ENCODE measurements at regions not wholly inside any gene's neighbourhood (a gene's known extent, or its start where the extent isn't known, plus 50 kb on each side); places are given as distances from the start of the nearest gene placed in this dataset.

DNA sequence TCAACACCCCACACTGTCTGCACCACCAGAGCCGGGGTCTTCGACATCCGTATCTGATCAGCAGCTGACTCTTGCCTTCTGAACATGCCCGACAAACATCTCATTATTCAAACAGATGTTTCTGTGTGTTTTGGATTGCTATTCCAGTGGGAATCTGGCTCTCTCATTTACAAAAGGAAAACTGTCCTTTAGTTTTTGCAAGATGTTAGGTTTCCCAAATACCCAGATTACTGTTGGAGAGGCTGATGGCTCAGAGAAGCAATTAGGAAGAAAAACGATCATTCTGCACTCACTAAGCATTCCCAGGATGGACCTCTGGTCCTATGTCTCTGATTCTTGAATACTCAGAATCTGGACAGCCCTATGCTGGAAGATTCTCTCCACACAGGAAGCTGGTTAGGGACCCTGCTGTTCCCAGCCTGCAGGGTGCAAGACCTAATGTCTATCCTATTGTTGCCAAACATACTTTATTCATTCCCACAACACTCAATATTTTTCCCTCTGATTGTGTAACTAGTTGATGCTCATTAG is 532.9 kb downstream of the CDH26 start:
- Histone ChIP-seq H3K27ac (ENCODE audit: low read depth in 2 of 2, low read length in 2 of 2) (no peak overlapping the region), H3K36me3 (ENCODE audit: control insufficient read depth in 2 of 3, insufficient read depth in 3 of 3, low read length in 3 of 3) (no peaks in the 10 kb centered on the region), H3K9me3 (ENCODE audit: control insufficient read depth in 2 of 3, insufficient read depth in 1 of 3, low read length in 3 of 3) (no peaks in the 10 kb centered on the region), H3K4me1 (ENCODE audit: control insufficient read depth in 2 of 3, insufficient read depth in 2 of 3, low read depth in 1 of 3, low read length in 3 of 3) (no peaks in the 10 kb centered on the region), H3K9ac (ENCODE audit: low read length in 3 of 3) (no peak overlapping the region), H3K27me3 (ENCODE audit: control insufficient read depth, insufficient read depth, low read length) (no peaks in the 10 kb centered on the region), H3K4me3 (ENCODE audit: low read length in 3 of 3) (no peak overlapping the region)
- DNase-seq (peak in 1 of 5 donors; percentile 33), FAIRE-seq (no peak)
- TF ChIP-seq CTCF (IDR thresholded peaks at IDR 0.05; ENCODE audit: borderline replicate concordance, extremely low read depth, insufficient read depth): no peak
- intact Hi-C loops (cut with DNase I): no loop called here

GRCh38 chr20:60494476-60494875 is 536.3 kb downstream of the CDH26 start:
- FAIRE-seq (no peak), DNase-seq (no peak)
- no peak for TF ChIP-seq CTCF (IDR thresholded peaks at IDR 0.05; ENCODE audit: borderline replicate concordance, extremely low read depth, insufficient read depth)
- H3K36me3 ChIP-seq (ENCODE audit: control insufficient read depth in 2 of 3, insufficient read depth in 3 of 3, low read length in 3 of 3): no peaks in the 10 kb centered on the region
- intact Hi-C loops (cut with DNase I): no loop called here
- H3K27ac ChIP-seq (ENCODE audit: low read depth in 2 of 2, low read length in 2 of 2): no peak overlapping the region
- no peak overlapping the region for H3K9ac ChIP-seq (ENCODE audit: low read length in 3 of 3)
- H3K27me3 ChIP-seq (ENCODE audit: control insufficient read depth, insufficient read depth, low read length): no peaks in the 10 kb centered on the region
- no peak overlapping the region for H3K4me3 ChIP-seq (ENCODE audit: low read length in 3 of 3)
- H3K9me3 ChIP-seq (ENCODE audit: control insufficient read depth in 2 of 3, insufficient read depth in 1 of 3, low read length in 3 of 3): no peaks in the 10 kb centered on the region
- H3K4me1 ChIP-seq (ENCODE audit: control insufficient read depth in 2 of 3, insufficient read depth in 2 of 3, low read depth in 1 of 3, low read length in 3 of 3): no peaks in the 10 kb centered on the region

- TF ChIP-seq CTCF (IDR thresholded peaks at IDR 0.05; ENCODE audit: borderline replicate concordance, extremely low read depth, insufficient read depth): no peak
- FAIRE-seq (no peak), DNase-seq (no peak)
- intact Hi-C loops (cut with DNase I): no loop called here
- no peaks in the 10 kb centered on the region for H3K4me1 ChIP-seq (ENCODE audit: control insufficient read depth in 2 of 3, insufficient read depth in 2 of 3, low read depth in 1 of 3, low read length in 3 of 3)
- H3K9ac ChIP-seq (ENCODE audit: low read length in 3 of 3): no peak overlapping the region
- no peak overlapping the region for H3K27ac ChIP-seq (ENCODE audit: low read depth in 2 of 2, low read length in 2 of 2)
- no peaks in the 10 kb centered on the region for H3K9me3 ChIP-seq (ENCODE audit: control insufficient read depth in 2 of 3, insufficient read depth in 1 of 3, low read length in 3 of 3)
- H3K36me3 ChIP-seq (ENCODE audit: control insufficient read depth in 2 of 3, insufficient read depth in 3 of 3, low read length in 3 of 3): no peaks in the 10 kb centered on the region
- H3K4me3 ChIP-seq (ENCODE audit: low read length in 3 of 3): no peak overlapping the region
- H3K27me3 ChIP-seq (ENCODE audit: control insufficient read depth, insufficient read depth, low read length): no peaks in the 10 kb centered on the region
These were observed 539.2 kb downstream of the CDH26 start for GRCh38 chr20:60497298-60498035.

Data from kidney (tissue), 13 donors.